HG02571 (cell line): ENCODE measurements at regions not wholly inside any gene's neighbourhood (a gene's known extent, or its start where the extent isn't known, plus 50 kb on each side); places are given as distances from the start of the nearest gene placed in this dataset.

Experiments used
- ATAC-seq: cut with Tn5 transposase; IDR thresholded peaks from one replicate; pipeline ENCODE4 v1.9.1; 2021; ENCODE audit warnings: mild to moderate bottlenecking, moderate library complexity; ENCODE audit not compliant: unreplicated experiment

- ATAC-seq = no peak
Observed at GRCh38 chr12:4108803-4109345, 164.7 kb upstream of the CCND2 start.

DNA sequence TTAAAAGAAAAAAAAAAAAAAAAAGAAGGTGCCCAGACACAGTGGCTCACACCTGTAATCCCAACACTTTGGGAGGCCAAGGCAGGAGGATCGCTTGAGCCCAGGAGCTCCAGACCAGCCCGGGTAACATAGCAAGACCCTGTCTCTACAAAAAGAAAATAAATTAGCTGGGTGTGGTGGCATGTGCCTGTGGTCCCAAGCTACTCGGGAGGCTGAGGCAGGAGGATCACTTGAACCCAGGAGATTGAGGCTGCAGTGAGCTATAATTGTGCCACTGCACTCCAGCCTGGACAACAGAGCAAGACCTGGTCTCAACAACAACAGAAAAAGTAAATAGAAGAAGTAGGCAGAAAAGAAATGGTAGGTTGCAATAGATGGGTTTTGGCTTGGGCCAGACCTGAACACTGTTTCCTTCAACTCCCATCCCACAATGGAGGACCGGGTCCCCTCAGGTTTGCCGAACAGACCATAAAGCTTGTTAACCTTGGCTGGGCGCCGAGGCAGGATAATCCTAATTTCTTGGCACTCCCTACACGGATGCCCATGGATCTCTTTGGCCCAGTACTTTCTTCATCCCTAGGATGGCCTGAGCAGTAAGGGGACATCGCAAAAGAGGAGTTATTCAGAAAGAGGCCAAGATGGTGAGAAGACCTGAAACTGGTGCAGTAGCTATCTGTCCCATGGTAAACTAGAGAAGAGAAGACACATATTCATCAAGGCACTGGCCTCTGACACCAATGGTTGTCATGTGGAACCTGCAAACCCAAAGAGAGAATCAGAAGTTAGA lies 165.5 kb upstream of the CCND2 start:
- ATAC-seq = no peak

- peak; percentile 81 for ATAC-seq
Observed at GRCh38 chr12:4107436-4107878, 166.1 kb upstream of the CCND2 start.

- no peak for ATAC-seq
Observed at GRCh38 chr12:4106621-4107020, 166.9 kb upstream of the CCND2 start.

- no peak for ATAC-seq
Observed at GRCh38 chr12:4104722-4105244, 168.8 kb upstream of the CCND2 start.

GRCh38 chr12:4099276-4099675 lies 174.3 kb upstream of the CCND2 start:
- ATAC-seq = no peak

DNA sequence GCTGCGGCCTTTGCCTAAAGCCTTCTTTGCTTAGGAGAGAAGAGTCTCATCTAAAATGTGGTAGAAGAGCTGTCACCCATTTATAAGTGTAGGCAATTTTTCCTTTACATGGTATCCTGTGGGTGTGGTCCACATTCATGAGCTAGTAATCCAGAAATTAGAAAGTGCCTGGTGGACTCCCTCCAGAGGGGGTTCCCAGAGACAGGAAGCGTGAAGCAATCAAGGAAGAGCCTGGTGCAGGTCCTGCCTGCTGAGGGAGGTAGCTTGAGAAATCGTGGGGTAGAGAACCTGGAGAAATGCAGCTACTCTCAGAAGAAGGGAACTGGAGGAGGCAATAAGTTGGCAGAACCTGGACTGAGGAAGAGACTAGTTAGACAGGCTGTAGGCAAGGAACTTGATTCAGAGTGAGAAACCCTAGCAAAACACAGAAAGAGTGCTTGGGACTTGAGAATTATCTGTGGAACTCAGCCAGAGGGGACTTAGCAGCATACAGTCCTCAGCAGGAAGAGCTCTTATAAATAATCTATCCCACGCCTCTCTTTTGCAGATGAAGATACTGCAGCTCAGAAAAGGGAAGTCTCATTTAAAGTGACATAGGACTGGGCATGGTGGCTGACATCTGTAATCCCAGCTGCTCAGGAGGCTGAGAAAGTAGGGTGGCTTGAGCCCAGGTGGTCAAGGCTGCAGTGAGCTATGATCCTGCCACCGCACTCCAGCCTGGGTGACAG lies 182.4 kb upstream of the CCND2 start:
- no peak for ATAC-seq

DNA sequence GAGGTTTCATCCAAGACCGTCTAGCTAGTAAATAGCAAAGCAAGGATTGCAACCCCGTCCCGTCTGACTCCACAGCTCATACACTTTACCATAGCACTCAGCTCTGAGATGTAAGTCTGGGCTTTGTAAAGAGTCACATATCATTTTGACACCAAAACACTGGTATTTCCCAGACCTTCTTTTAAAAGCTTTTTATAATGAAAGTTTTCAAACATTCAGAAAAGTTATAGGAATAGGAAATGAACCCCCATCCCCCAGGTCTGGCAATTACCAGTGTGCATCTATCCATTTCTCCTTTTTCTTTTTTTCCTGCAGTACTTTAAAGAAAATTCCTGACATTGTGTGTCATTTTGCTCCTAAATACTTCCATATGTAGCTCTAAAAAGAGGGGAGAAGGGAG lies 183.6 kb upstream of the CCND2 start:
- no peak for ATAC-seq

GRCh38 chr12:4089121-4089606 lies 184.4 kb upstream of the CCND2 start:
- no peak for ATAC-seq

DNA sequence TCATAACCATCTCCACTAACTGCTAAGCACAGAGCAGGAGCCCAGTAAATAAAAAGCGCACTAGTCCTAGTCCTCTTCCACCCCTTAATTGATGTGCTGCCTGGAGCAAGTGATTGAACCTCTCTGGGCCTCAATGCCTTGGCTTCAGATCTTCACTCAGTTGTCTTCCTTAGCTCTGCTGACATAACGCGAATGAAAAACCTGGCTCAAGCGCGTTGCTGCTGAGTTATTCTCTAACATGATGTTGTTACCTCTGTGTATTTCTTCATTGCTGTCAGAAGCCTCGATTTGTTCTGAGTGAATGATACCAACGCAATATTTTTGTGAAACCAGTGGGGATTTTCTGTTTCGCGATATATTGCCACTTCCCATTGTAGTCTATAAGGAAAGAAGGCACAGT lies 185.1 kb upstream of the CCND2 start:
- ATAC-seq = no peak

DNA sequence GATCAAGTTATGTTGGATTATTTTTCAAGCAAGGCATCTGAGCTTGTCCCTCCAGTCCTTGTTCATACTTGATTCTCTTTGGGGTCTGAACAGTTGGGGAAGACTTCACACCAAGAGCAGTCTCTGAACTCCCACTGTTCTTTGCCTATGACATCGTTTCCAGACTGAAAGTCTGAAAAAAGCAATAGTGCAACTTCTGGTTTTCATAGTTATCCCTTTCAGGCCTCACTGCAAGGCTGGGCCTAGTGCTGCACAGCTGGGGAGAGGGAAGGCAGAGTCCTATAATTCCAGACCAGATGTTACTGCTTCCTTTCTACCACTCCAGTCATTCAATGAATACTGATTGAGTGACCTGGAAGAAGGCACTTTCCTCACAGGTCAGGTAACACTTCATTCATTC lies 187.1 kb upstream of the CCND2 start:
- no peak for ATAC-seq

DNA sequence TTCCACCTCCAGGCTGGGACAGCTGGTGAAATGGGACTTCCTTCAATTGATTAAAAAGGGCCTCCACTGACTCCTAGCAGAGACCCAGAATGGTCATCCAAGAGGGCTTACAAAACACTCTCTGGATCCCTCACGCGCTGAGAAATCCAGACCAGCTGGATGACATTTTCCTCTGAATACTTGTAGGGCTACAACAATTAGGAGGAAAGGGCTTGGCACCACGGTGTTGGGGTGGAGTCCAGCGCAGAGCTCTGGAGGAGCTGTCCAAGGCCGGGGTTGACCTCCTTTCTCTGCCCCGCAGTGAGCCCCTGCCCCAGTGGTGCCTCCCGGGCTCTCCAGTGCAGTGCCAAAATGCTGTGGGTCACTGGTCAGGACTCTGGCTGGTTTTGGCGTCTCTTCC lies 189.0 kb upstream of the CCND2 start:
- no peak for ATAC-seq

GRCh38 chr12:4082809-4083403 lies 190.7 kb upstream of the CCND2 start:
- no peak for ATAC-seq

DNA sequence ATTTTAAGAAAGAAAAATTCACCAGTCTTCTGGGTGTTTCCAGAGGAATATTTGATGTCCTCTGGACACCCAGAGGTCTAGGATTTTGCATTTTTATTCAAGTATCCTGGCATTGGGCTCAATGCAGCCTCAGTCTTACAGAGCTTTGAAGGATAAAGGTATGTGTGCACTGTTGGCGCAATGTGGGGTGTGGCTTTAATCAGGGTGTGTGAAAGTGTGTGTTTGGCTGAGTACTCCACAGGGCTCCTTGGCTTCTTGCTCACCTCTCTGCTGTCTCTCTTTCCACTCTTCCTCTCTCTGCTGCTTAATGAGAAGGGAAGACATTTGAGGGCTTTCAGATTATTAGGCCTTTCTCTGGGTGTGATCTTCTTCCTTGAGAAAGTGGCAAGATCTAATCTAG lies 193.3 kb upstream of the CCND2 start:
- no peak for ATAC-seq

- ATAC-seq = no peak
Observed at GRCh38 chr12:4074129-4074528, 199.4 kb upstream of the CCND2 start.

GRCh38 chr12:4069670-4070010 lies 196.4 kb upstream of the PARP11 start:
- ATAC-seq = no peak

DNA sequence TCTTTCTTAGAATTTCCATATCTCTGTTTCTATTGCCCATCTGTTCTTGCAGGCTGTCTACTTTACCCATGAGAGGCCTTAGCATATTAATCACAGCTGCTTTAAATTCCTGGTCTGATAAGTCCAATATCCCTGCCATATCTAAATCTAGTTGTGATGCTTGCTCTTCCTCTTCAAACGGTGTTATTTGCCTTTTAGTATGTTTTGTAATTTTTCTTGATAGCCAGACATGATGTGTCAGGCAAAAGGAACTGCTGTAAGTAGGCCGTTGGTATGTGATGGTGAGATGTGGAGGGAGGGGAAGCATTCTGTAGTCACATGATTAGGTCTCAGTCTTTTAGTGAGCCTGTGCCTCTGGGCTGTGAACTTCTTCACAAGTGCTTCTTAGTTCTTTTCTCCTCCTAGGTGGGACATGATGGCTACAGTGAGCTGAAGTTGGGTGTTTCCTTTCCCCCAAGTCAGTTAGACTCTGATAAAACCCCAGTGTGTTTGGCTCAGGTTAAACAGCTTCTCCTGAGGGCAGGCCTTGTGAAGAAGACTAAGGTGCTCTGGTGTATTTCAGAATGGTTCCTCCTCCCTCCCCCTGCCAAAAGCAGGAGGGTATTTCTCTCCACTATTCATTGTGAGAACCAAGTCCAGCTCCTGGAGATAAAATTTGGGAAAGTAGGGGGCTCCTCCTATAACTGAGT lies 195.9 kb upstream of the PARP11 start:
- no peak for ATAC-seq

GRCh38 chr12:4064008-4064407 lies 190.8 kb upstream of the PARP11 start:
- ATAC-seq = no peak

GRCh38 chr12:4059898-4060568 lies 186.8 kb upstream of the PARP11 start:
- ATAC-seq = no peak
